PC-9 (cell line): ENCODE measurements at regions not wholly inside any gene's neighbourhood (a gene's known extent, or its start where the extent isn't known, plus 50 kb on each side); places are given as distances from the start of the nearest gene placed in this dataset.
"Not testable (repeated sequence)": the region's sequence is repeated elsewhere in the genome, so short reads cannot be mapped to it uniquely, and the experiment has no call there.

Experiments used
- BruUV-seq: library from RNA; stranded (reverse); fragments of 400-500 nt; replicated peaks from 2 replicates; lab custom pipeline; 2021; lab: Mats Ljungman, UMichigan
- CTCF ChIA-PET: fragments of 300-600 bp; sonication (Branson Sonifier 250); formaldehyde crosslinking; loops from one replicate; lab custom pipeline; 2022; ENCODE audit warnings: antibody characterized with exemption; lab: Charles Lee
- POLR2A ChIA-PET: fragments of 300-600 bp; sonication (Branson Sonifier 250); formaldehyde crosslinking; loops from one replicate; lab custom pipeline; 2022; ENCODE audit warnings: antibody characterized with exemption; ENCODE audit not compliant: unreplicated experiment; lab: Charles Lee
- DNase-seq, 2 experiments: peaks; one replicate each; pipeline versions ENCODE4 v3.0.0 to v3.0.0-alpha.2; 2015 to 2022; ENCODE audit warnings: mixed read lengths in 1 of 2
- H2AFZ ChIP-seq: fragments of 200-600 bp; sonication (generic); 2 replicates; pipeline ENCODE4 v1.8.1; 2017; ENCODE audit warnings: antibody characterized with exemption
- H3F3A ChIP-seq: fragments of 200-600 bp; sonication (generic); 2 replicates; pipeline ENCODE4 v1.8.1; 2017; ENCODE audit warnings: antibody characterized with exemption, mild to moderate bottlenecking, low read depth; ENCODE audit not compliant: insufficient read depth
- H3K27ac ChIP-seq: fragments of 200-600 bp; sonication (generic); 2 replicates; pipeline ENCODE4 v1.6.1; 2016; ENCODE audit warnings: mixed run types
- H3K27me3 ChIP-seq: fragments of 200-600 bp; sonication (generic); 2 replicates; pipeline ENCODE4 v1.6.1; 2016; ENCODE audit warnings: low read depth, mixed run types; ENCODE audit not compliant: insufficient read depth
- H3K36me3 ChIP-seq: fragments of 200-600 bp; sonication (generic); 2 replicates; pipeline ENCODE4 v1.6.1; 2016; ENCODE audit warnings: low read depth, mixed run types
- H3K4me1 ChIP-seq: fragments of 200-600 bp; sonication (generic); replicated peaks from 2 replicates; pipeline ENCODE4 v1.6.1; 2016; ENCODE audit warnings: mixed run types; ENCODE audit not compliant: insufficient read depth
- H3K4me2 ChIP-seq: fragments of 200-600 bp; sonication (generic); 2 replicates; pipeline ENCODE4 v1.6.1; 2017; ENCODE audit warnings: mixed run types
- H3K4me3 ChIP-seq: fragments of 200-600 bp; sonication (generic); 2 replicates; pipeline ENCODE4 v1.6.1; 2016; ENCODE audit warnings: mixed run types
- H3K79me2 ChIP-seq: fragments of 200-600 bp; sonication (generic); 2 replicates; pipeline ENCODE4 v1.6.1; 2017; ENCODE audit warnings: low read depth, mixed run types
- H3K9me2 ChIP-seq: fragments of 200-600 bp; sonication (generic); 2 replicates; pipeline ENCODE4 v1.8.1; 2017; ENCODE audit warnings: mild to moderate bottlenecking; ENCODE audit not compliant: insufficient read depth
- H3K9me3 ChIP-seq: fragments of 200-600 bp; sonication (generic); 2 replicates; pipeline ENCODE4 v1.8.1; 2016; ENCODE audit warnings: low read depth; ENCODE audit not compliant: insufficient read depth
- H4K20me1 ChIP-seq: fragments of 200-600 bp; sonication (generic); 2 replicates; pipeline ENCODE4 v1.8.1; 2017; ENCODE audit not compliant: insufficient read depth
- EZH2 ChIP-seq: fragments of 200-600 bp; sonication (generic); IDR thresholded peaks from 2 replicates; pipeline ENCODE4 v1.8.0; 2017; ENCODE audit warnings: antibody characterized with exemption, low read depth
- intact Hi-C: fragments of 100-400 bp; cut with micrococcal nuclease; formaldehyde crosslinking; loops from one replicate; pipeline ENCODE4 v1.10.0; 2022; ENCODE audit not compliant: unreplicated experiment
- TF ChIP-seq, protein P1 (sequence below): fragments of 200-600 bp; sonication (generic); conservative IDR thresholded peaks from 2 replicates; pipeline ENCODE4 v1.6.1; 2017; ENCODE audit warnings: mixed run types, antibody characterized with exemption, mild to moderate bottlenecking, moderate library complexity

GRCh38 chr3:102354818-102355515, 79.8 kb upstream of the ZPLD1 start:
- H3K27me3 ChIP-seq, result no peaks in the 10 kb centered on the region
- H4K20me1 ChIP-seq, result no peaks in the 10 kb centered on the region
- H3K79me2 ChIP-seq, result no peaks in the 10 kb centered on the region
- peaks cover 20% of the 10 kb centered on the region for H3F3A ChIP-seq
- H3K4me2 ChIP-seq, result peak overlapping the region; percentile 14
- no peaks in the 10 kb centered on the region for H3K36me3 ChIP-seq
- H3K4me1 ChIP-seq, result peaks cover 23% of the 10 kb centered on the region
- H2AFZ ChIP-seq, result peak overlapping the region; percentile 42; the same call in 1 of the 2 replicates
- ChIA-PET CTCF (no interaction called here), POLR2A (interaction anchor here (0.5 to 0.7 kb wide), 2 partner anchors 46 to 56 kb away, joined by 4 to 8 read pairs; no protein-coding TSS in a partner anchor)
- intact Hi-C loops, result loop anchor here (1.0 to 10.0 kb wide), 2 partner anchors 56 to 180 kb away; no protein-coding TSS in a partner anchor
- no peak overlapping the region for H3K4me3 ChIP-seq
- H3K27ac ChIP-seq, result peak overlapping the region; percentile 76
- no peaks in the 10 kb centered on the region for H3K9me2 ChIP-seq
- DNase-seq, result peak; percentile 17 to 72
- BruUV-seq, result no TSS peak
- TF ChIP-seq EZH2, result no peak
- TF ChIP-seq, protein P1, sequence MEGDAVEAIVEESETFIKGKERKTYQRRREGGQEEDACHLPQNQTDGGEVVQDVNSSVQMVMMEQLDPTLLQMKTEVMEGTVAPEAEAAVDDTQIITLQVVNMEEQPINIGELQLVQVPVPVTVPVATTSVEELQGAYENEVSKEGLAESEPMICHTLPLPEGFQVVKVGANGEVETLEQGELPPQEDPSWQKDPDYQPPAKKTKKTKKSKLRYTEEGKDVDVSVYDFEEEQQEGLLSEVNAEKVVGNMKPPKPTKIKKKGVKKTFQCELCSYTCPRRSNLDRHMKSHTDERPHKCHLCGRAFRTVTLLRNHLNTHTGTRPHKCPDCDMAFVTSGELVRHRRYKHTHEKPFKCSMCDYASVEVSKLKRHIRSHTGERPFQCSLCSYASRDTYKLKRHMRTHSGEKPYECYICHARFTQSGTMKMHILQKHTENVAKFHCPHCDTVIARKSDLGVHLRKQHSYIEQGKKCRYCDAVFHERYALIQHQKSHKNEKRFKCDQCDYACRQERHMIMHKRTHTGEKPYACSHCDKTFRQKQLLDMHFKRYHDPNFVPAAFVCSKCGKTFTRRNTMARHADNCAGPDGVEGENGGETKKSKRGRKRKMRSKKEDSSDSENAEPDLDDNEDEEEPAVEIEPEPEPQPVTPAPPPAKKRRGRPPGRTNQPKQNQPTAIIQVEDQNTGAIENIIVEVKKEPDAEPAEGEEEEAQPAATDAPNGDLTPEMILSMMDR, result no peak
- H3K9me3 ChIP-seq, result peaks cover 17% of the 10 kb centered on the region

- no peak overlapping the region for H3K27ac ChIP-seq
- no peaks in the 10 kb centered on the region for H3K27me3 ChIP-seq
- ChIA-PET POLR2A (no interaction called here), CTCF (interaction anchor here (0.6 kb wide), 1 partner anchor 30 kb away, joined by 3 read pairs; no protein-coding TSS in a partner anchor)
- TF ChIP-seq EZH2, result no peak
- TF ChIP-seq, protein P1, result no peak
- H2AFZ ChIP-seq, result no peak overlapping the region
- peaks cover 20% of the 10 kb centered on the region for H3F3A ChIP-seq
- H3K4me1 ChIP-seq, result peaks cover 23% of the 10 kb centered on the region
- no peak for DNase-seq
- peaks cover 17% of the 10 kb centered on the region for H3K9me3 ChIP-seq
- H4K20me1 ChIP-seq, result no peaks in the 10 kb centered on the region
- no peak overlapping the region for H3K4me3 ChIP-seq
- no TSS peak for BruUV-seq
- no peak overlapping the region for H3K4me2 ChIP-seq
- no peaks in the 10 kb centered on the region for H3K36me3 ChIP-seq
- intact Hi-C loops, result loop anchor here (10.0 kb wide), 1 partner anchor 178 kb away; no protein-coding TSS in a partner anchor
- no peaks in the 10 kb centered on the region for H3K79me2 ChIP-seq
- no peaks in the 10 kb centered on the region for H3K9me2 ChIP-seq
Observed at GRCh38 chr3:102356506-102356905, 78.3 kb upstream of the ZPLD1 start.

DNA sequence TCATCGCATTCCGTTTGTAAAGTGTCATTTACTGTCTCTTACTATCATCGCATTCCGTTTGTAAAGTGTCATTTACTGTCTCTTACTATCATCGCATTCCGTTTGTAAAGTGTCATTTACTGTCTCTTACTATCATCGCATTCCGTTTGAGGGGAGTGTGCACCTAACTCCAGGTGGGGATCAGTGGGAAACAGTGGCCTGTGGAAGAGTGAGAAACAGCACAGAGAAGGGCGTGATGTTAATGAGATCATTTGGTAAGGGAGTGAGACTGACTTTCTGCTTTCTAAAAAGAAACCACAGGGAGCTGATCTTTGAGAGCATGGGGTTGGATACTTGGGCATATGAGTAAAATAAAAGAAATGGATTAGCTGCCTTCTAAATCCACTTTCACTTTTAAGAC, 77.5 kb upstream of the ZPLD1 start:
- H2AFZ ChIP-seq, H4K20me1 ChIP-seq, CTCF ChIA-PET, H3K9me2 ChIP-seq, H3K27me3 ChIP-seq, H3K79me2 ChIP-seq, H3K36me3 ChIP-seq, DNase-seq, H3K27ac ChIP-seq, BruUV-seq, H3K4me2 ChIP-seq, H3K4me3 ChIP-seq: not testable (repeated sequence)
- Histone ChIP-seq H3K4me1 (peaks cover 23% of the 10 kb centered on the region), H3F3A (peaks cover 20% of the 10 kb centered on the region), H3K9me3 (peaks cover 18% of the 10 kb centered on the region)
- intact Hi-C loops, result loop anchor here (10.0 kb wide), 1 partner anchor 177 kb away; no protein-coding TSS in a partner anchor
- POLR2A ChIA-PET, result interaction anchor here (0.7 kb wide), 1 partner anchor 151 kb away, joined by 4 read pairs; no protein-coding TSS in a partner anchor
